ENCODE measurements at regions not wholly inside any gene's neighbourhood (a gene's known extent, or its start where the extent isn't known, plus 50 kb on each side); places are given as distances from the start of the nearest gene placed in this dataset.
"Not testable (repeated sequence)": the region's sequence is repeated elsewhere in the genome, so short reads cannot be mapped to it uniquely, and the experiment has no call there.

GRCh38 chr15:25566545-25566944 lies 127.7 kb upstream of the UBE3A start:
- H3K14ac ChIP-seq (ENCODE audit: insufficient read length); H3K4me2 ChIP-seq (ENCODE audit: insufficient read depth in 1 of 2, low read depth in 2 of 2, low read length in 2 of 2); H4K20me1 ChIP-seq (replicated peaks in 1 of 2; ENCODE audit: control insufficient read depth in 1 of 2, insufficient read depth in 2 of 2, low read length in 2 of 2); H2BK120ac ChIP-seq (replicated peaks; ENCODE audit: low read depth, low read length); H3K18ac ChIP-seq (ENCODE audit: extremely low read depth, low read length); H2BK15ac ChIP-seq (ENCODE audit: low read length); FAIRE-seq; H3K79me2 ChIP-seq (ENCODE audit: control insufficient read depth in 1 of 2, insufficient read depth in 2 of 2, low read length in 2 of 2); H3K4me1 ChIP-seq (replicated peaks in 1 of 4; ENCODE audit: control insufficient read depth in 3 of 4, insufficient read depth in 4 of 4, low read length in 3 of 4); H2AFZ ChIP-seq (ENCODE audit: low read length); H2AK5ac ChIP-seq (ENCODE audit: low read depth, low read length); H3K4ac ChIP-seq (replicated peaks; ENCODE audit: insufficient read length, low read depth, low read length); H2BK12ac ChIP-seq (ENCODE audit: low read depth, low read length); H3K79me1 ChIP-seq (ENCODE audit: low read depth, low read length); H4K5ac ChIP-seq (ENCODE audit: insufficient read length, low read depth, low read length); POLR2A ChIA-PET (ENCODE audit: partially characterized antibody); H3K4me3 ChIP-seq (ENCODE audit: extremely low read depth in 1 of 4, insufficient read depth in 2 of 4, low read depth in 3 of 4, low read length in 4 of 4); H2BK20ac ChIP-seq (ENCODE audit: low read length); DNase-seq (ENCODE audit: low read depth in 1 of 2, low spot score in 2 of 2); H3K9me3 ChIP-seq (ENCODE audit: insufficient read depth in 2 of 2, low read depth in 1 of 2, low read length in 1 of 2); H3K36me3 ChIP-seq (ENCODE audit: control insufficient read depth in 2 of 4, insufficient read depth in 4 of 4, low read length in 3 of 4); H2BK5ac ChIP-seq (ENCODE audit: low read depth, low read length); H3K27me3 ChIP-seq (replicated peaks in 1 of 4; ENCODE audit: control insufficient read depth in 3 of 4, extremely low read depth in 1 of 4, insufficient read depth in 3 of 4, low read length in 3 of 4); H3K23ac ChIP-seq (ENCODE audit: insufficient read length); H3K27ac ChIP-seq (ENCODE audit: low read depth, low read length); H3K9ac ChIP-seq (replicated peaks in 1 of 4; ENCODE audit: extremely low read depth in 1 of 4, low read depth in 3 of 4, low read length in 3 of 4); H4K91ac ChIP-seq (replicated peaks; ENCODE audit: insufficient read length, low read length); H4K8ac ChIP-seq (ENCODE audit: extremely low read depth, insufficient read depth, low read length); H3K23me2 ChIP-seq (ENCODE audit: low read depth, low read length); H3K56ac ChIP-seq (replicated peaks; ENCODE audit: insufficient read length, low read depth, low read length): not testable (repeated sequence)
- 78% methylated on average over 6 of the region's 6 CpGs; no CpG with 5 or more reads in 1 of the 2 experiments for WGBS, 2 experiments (ENCODE audit: extremely low coverage in 1 of 2, insufficient coverage in 1 of 2, insufficient read length in 1 of 2, insufficient replicate concordance in 2 of 2, low coverage in 1 of 2, low lambda C conversion rate in 2 of 2, missing lambda C conversion rate in 1 of 2)
- CTCF ChIA-PET (ENCODE audit: partially characterized antibody), result interaction anchor here (1.3 to 1.9 kb wide), 4 partner anchors 12 to 144 kb away, joined by 3 to 5 read pairs (median 4); no protein-coding TSS in a partner anchor
